GM10248 (cell line): ENCODE measurements at regions not wholly inside any gene's neighbourhood (a gene's known extent, or its start where the extent isn't known, plus 50 kb on each side); places are given as distances from the start of the nearest gene placed in this dataset.

Experiments
- CTCF ChIA-PET: fragments of 300-600 bp; sonication (Branson Sonifier 250); formaldehyde crosslinking; extraction: SDS; loops from one replicate; lab custom pipeline; 2021; ENCODE audit warnings: antibody characterized with exemption; lab: Yijun Ruan, JAX
- POLR2A ChIA-PET: fragments of 350-650 bp; sonication (Branson Sonifier 250); formaldehyde crosslinking; extraction: SDS; loops from one replicate; lab custom pipeline; 2020; ENCODE audit warnings: antibody characterized with exemption; lab: Yijun Ruan, JAX
- DNase-seq: peaks from one replicate; pipeline ENCODE4 v3.0.0; 2012; ENCODE audit errors: extremely low spot score
- TF ChIP-seq, protein P1 (sequence below): IDR thresholded peaks from 2 replicates; pipeline ENCODE4 v1.5.1; 2012; ENCODE audit warnings: mild to moderate bottlenecking, low read depth; ENCODE audit errors: extremely low read depth, missing control alignments, control extremely low read depth

DNA sequence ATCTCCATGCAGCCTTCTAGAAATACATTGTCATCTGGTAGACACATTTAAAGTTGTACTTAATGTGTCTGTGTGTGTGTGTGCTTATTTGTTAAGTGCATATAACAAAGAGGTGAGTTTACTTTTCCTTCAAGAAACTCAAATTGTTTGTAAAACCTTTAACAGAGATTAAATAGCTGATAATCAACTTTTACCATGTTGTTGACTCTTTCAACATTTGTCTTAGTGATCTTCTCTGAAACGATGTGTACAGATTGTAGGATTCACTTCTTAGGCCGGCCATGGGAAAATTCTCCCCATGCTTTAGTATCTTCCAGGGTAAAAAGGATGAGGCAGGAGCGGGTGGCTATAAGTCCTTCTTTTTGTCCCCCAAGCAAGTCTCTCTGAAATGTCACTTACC is 292.9 kb upstream of the MAF start:
- ChIA-PET CTCF (no interaction called here), POLR2A (no interaction called here)
- TF ChIP-seq, protein P1, sequence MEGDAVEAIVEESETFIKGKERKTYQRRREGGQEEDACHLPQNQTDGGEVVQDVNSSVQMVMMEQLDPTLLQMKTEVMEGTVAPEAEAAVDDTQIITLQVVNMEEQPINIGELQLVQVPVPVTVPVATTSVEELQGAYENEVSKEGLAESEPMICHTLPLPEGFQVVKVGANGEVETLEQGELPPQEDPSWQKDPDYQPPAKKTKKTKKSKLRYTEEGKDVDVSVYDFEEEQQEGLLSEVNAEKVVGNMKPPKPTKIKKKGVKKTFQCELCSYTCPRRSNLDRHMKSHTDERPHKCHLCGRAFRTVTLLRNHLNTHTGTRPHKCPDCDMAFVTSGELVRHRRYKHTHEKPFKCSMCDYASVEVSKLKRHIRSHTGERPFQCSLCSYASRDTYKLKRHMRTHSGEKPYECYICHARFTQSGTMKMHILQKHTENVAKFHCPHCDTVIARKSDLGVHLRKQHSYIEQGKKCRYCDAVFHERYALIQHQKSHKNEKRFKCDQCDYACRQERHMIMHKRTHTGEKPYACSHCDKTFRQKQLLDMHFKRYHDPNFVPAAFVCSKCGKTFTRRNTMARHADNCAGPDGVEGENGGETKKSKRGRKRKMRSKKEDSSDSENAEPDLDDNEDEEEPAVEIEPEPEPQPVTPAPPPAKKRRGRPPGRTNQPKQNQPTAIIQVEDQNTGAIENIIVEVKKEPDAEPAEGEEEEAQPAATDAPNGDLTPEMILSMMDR: no peak
- DNase-seq: no peak

DNA sequence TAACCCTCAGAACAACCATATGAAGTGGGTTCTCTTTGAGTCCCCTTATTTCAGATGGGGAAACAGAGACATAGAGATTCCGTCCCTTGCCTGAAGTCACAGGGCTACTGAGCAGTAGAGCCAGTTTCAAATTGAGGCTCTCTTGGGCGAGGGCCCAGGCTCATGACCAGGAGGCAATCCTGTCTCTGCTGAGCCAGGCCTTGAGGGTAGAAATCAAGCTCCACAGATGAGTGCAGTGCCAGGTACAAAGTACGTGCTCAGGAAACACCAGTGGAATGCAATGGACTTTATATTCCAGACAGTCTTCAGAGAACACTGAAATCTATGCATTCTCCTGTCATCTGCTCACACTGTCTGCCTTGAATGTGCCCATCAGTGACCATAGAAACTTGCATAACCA is 291.7 kb upstream of the MAF start:
- TF ChIP-seq, protein P1: no peak
- CTCF ChIA-PET: interaction anchor here (1.3 kb wide), 1 partner anchor 20 kb away, joined by 3 read pairs; no protein-coding TSS in a partner anchor
- POLR2A ChIA-PET: no interaction called here
- no peak for DNase-seq

DNA sequence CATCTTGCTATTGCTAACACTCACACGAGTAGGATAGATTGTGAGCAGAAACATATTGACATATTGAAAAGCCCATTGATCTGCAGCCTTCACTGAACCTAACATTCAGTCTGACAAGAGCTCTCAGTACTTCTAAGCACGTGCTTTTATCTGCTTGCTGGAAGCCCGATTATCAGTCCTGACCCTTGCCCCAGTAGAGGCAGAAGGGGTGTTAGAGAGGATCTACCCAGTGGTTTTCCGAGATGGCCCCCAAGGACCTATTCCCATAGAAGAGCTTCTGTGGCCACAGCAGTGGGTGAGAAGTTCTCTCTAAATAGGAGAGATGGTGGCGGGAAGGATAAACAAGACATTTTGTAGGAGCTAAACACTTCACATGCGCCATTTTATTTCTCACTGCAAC is 290.9 kb upstream of the MAF start:
- POLR2A ChIA-PET: no interaction called here
- CTCF ChIA-PET: interaction anchor here (1.3 kb wide), 1 partner anchor 19 kb away, joined by 3 read pairs; no protein-coding TSS in a partner anchor
- TF ChIP-seq, protein P1: no peak
- DNase-seq: no peak

DNA sequence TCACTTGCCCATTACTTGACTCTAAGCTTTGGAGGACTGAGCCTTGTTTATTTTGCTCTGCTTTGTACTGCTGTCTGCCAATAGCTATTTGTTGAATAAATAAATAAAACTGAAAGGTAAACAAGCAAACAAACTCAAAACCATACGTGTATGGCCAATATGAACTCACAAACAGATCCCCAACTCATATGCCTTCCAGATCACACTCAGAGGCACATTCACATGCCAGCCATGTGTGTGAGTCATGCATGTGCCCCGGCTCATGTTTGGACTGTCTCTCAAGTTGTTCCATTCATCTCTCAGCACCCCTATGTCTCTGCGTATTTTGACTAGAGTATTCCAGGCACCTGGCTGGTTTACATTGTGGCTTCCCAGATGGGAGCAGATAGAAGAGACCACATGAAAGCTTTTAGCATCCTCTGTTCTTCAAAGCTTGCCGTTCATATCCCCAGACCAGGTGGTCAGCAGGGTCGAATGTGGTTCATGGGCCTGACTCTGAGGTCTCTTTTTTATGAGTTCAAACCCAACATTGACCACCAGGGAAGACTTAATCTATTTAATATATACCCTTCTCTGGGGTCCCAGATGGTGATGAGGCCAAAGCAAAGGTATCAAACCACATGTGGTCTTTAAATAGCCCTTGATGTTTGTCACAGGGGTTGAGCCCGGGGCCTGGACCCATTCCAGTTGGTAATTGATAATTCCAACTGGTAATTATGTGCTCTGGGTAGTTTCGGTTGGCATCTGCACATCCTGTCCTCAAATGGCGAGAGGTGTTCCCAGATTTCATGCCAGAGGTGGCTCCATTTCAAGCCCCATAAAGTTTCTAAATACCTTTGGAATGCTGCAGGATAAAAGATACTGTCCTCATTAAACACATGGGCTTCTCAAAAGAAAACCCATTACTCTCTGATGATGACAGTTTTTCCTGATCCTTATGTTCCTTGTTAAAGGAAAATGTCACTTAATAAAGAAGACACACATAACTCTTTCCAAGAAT is 287.3 kb upstream of the MAF start:
- DNase-seq: no peak
- TF ChIP-seq, protein P1: no peak
- POLR2A ChIA-PET: no interaction called here
- CTCF ChIA-PET: no interaction called here

DNA sequence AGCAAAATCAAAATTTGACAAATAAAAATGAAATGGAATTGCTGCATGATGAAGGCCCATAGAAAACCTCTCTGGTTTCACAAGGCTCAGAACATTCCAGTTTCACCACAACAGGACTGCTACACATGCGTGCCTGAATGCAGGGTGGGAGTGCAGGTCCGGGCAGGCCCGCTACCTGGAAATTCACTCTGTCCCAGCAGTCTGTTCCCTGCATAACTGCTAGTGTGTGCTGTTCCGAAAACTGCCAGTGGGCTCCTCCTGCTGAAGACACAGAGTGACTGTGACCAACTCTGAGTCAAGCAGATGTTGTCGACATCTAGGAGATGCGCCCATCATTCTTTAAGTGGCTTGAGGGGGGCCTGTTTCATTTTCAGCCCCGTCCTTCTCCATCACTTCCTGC is 284.8 kb upstream of the MAF start:
- TF ChIP-seq, protein P1: no peak
- ChIA-PET CTCF (no interaction called here), POLR2A (no interaction called here)
- no peak for DNase-seq

DNA sequence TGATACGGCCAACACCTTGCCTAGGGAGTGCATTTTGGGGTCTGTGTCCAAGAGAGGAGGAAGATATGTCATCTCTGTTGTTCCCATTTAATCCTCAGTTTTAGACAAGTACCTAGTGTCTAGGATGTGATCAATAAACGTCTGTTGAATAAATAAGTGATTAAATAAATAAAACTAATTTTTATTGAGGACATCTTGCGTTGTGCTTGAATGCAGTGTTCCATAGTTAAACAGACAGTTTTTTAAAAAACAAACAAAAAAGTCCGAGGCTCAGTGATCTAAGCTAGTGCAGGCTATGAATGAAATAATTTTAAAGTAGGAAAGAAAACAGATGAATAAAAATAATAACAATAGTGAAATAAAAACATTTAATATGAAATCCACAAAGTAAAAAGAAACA is 283.0 kb upstream of the MAF start:
- TF ChIP-seq, protein P1: no peak
- DNase-seq: no peak
- ChIA-PET CTCF (no interaction called here), POLR2A (no interaction called here)
